AG10803 (cell line): ENCODE measurements at regions not wholly inside any gene's neighbourhood (a gene's known extent, or its start where the extent isn't known, plus 50 kb on each side); places are given as distances from the start of the nearest gene placed in this dataset.

Source experiments
- DNase-seq: peaks from one replicate; pipeline ENCODE4 v3.0.0; 2010; ENCODE audit warnings: low read depth
- H3K4me3 ChIP-seq: 2 replicates; pipeline ENCODE4 v1.5.1; 2011; ENCODE audit warnings: mild to moderate bottlenecking, low read length, control low read depth
- TF ChIP-seq, protein P1 (sequence below): conservative IDR thresholded peaks from 2 replicates; pipeline ENCODE4 v1.5.1; 2011; ENCODE audit warnings: mild to moderate bottlenecking, low read length, control low read depth, inconsistent platforms

- no peak for DNase-seq
- TF ChIP-seq, protein P1, sequence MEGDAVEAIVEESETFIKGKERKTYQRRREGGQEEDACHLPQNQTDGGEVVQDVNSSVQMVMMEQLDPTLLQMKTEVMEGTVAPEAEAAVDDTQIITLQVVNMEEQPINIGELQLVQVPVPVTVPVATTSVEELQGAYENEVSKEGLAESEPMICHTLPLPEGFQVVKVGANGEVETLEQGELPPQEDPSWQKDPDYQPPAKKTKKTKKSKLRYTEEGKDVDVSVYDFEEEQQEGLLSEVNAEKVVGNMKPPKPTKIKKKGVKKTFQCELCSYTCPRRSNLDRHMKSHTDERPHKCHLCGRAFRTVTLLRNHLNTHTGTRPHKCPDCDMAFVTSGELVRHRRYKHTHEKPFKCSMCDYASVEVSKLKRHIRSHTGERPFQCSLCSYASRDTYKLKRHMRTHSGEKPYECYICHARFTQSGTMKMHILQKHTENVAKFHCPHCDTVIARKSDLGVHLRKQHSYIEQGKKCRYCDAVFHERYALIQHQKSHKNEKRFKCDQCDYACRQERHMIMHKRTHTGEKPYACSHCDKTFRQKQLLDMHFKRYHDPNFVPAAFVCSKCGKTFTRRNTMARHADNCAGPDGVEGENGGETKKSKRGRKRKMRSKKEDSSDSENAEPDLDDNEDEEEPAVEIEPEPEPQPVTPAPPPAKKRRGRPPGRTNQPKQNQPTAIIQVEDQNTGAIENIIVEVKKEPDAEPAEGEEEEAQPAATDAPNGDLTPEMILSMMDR: no peak
- H3K4me3 ChIP-seq: no peak overlapping the region
These were observed 80.2 kb upstream of the GALNT2 start for GRCh38 chr1:229986737-229987337.

DNA sequence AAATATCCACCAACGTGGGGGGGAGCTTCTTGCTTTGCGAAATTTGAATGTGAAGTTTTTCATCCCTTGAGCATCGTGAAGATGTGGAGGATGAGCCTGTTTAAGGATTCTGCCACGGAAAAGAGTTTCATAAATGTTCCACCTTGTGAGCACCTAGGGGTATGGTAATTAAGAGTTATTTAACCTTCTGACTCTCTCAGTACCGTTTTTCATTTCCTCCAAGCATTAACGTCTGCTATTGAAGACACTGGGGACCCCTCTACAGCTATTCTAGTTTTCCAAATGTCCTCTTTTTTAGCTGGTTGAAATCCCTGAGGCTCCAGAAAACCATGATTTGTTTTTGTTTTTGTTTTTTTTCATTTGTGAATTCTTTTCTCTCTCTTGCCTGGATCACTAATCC is 79.1 kb upstream of the GALNT2 start:
- TF ChIP-seq, protein P1: no peak
- no peak for DNase-seq
- no peak overlapping the region for H3K4me3 ChIP-seq

DNA sequence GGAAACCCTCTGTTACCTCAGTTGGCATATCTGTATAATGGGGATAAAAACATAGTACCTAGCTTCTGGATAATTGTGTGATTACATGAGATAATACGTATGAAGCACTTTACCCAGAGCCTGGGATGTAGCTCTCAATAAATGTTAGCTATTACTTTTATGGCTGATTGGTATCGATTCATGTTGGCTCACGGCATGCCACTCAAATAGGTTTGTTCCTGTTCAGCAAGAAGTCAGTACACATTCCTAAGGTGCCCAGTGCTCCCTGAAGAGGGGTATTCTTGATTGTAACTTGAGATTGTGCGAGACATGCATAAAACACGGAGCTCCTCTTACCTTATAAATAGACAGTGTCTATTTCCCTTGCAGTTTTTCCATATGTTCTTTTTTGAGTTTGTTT is 78.5 kb upstream of the GALNT2 start:
- no peak for DNase-seq
- TF ChIP-seq, protein P1: no peak
- no peak overlapping the region for H3K4me3 ChIP-seq

GRCh38 chr1:229989591-229990248 is 77.3 kb upstream of the GALNT2 start:
- TF ChIP-seq, protein P1: no peak
- H3K4me3 ChIP-seq: no peak overlapping the region
- DNase-seq: no peak

DNA sequence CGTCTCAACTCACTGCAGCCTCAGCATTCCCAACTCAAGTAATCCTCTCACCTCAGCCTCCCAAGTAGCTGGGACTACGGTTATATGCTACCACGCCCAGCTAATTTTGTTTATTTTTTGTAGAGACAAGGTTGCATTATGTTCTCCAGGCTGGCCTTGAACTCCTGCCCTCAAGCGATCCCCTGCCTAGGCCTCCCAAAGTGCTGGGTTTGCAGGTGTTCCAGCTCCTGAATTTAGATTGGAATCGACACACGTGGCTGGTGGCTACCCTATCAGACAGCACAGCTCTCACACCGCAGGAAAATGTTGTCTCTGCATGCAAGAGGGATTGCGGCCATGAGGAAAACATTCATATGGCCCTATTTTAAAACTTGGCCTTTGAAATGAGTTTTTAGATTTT is 76.7 kb upstream of the GALNT2 start:
- H3K4me3 ChIP-seq: no peak overlapping the region
- TF ChIP-seq, protein P1: no peak

DNA sequence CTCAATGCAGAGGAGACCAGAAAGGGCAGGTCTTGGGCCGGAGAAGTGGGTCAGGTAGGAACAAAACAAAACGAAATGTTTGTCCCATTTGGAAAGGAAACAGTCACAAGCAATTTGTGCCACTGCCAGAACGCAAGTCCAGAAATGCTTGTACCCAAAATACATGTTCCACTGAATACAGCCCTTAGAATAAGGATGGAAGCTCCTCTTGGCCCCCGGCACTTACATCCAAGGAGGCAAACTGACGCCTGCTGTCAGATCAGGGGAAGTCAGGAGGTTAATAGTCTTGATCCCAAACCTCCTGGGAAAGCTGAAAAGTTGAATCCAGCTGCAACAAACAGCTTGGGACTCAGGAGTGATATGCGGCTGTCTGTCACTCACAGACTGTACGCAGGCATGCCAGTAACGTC is 75.9 kb upstream of the GALNT2 start:
- TF ChIP-seq, protein P1: no peak
- DNase-seq: no peak
- no peak overlapping the region for H3K4me3 ChIP-seq

More for the DNA sequence above, 76.7 kb upstream of the GALNT2 start:
- DNase-seq: no peak

DNA sequence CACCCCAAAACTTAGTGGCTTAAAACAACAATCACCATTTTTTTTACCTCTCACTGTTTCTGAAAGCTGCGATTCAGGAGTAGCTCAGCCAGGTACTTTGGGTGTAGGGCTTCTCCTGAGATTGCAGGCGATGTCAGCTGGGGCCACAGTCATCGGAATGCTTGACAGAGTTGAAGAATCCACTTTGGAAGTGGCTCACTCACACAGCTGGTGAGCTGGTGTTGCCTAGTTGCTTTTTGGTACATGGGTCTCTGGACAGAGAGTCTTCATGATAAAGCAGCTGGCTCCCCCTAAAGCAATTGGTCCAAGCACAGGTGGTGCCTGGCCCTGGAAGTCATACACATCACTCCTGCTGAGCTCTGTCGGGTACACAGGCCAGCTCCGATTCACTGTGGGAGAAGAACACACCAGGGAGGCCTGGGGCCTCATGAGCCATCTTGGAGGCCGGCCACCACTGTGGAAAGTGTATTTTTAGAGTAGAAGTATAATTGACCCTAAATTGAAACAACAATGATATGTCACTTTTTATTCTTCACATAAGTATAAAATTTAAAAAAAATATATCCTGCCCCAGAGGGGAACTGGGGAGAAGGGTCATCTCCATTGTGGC is 75.2 kb upstream of the GALNT2 start:
- H3K4me3 ChIP-seq: no peak overlapping the region
- no peak for DNase-seq
- TF ChIP-seq, protein P1: no peak
